ENCODE measurements at regions not wholly inside any gene's neighbourhood (a gene's known extent, or its start where the extent isn't known, plus 50 kb on each side); places are given as distances from the start of the nearest gene placed in this dataset.
A peak's percentile ranks its signal among the peaks of the same experiment; 100 is the strongest.

DNA sequence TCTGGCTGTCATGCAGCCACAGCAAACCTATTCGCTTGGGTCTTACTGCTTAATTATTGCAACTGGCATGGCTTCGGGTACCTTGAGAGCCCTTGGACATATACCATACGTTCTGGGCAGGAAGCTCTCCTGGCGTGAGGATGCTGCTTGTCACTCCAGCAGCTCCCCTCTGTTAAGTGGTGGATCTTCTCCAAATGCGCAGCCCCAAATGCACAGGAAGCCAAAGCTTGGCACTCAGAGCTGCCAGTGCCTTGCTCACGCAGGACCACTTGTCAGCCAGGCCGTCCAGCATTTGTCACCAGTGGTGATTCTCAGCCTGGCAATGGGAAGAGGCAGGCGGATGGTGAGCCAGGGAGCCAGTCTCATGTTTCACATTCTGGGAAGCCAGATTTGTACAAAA lies 158.6 kb downstream of the KATNAL1 start:
- Histone ChIP-seq H3K9me3 (ENCODE audit: control extremely low read depth in 1 of 3, control insufficient read depth in 2 of 3, insufficient read depth in 1 of 3, low read length in 2 of 3) (peaks cover 0 to 16% (median 6%) of the 10 kb centered on the region in 3 donors), H3K4me1 (ENCODE audit: control insufficient read depth in 2 of 2, insufficient read depth in 2 of 2, low read length in 2 of 2) (peaks cover 18 to 55% of the 10 kb centered on the region in 2 donors), H3K27me3 (replicated peaks in 1 of 4; ENCODE audit: control extremely low read depth in 1 of 4, control insufficient read depth in 3 of 4, insufficient read depth in 4 of 4, low read length in 3 of 4) (no peaks in the 10 kb centered on the region), H3K27ac (ENCODE audit: low read length in 2 of 2) (peak overlapping the region; percentile 36 to 51), H3K36me3 (replicated peaks in 1 of 2; ENCODE audit: control extremely low read depth in 1 of 2, control insufficient read depth in 1 of 2, extremely low read depth in 1 of 2, insufficient read depth in 2 of 2, low read length in 1 of 2) (no peaks in the 10 kb centered on the region), H4K20me1 (ENCODE audit: control insufficient read depth, insufficient read depth, low read length, poor library complexity, severe bottlenecking) (no peaks in the 10 kb centered on the region), H3K4me3 (ENCODE audit: control extremely low read depth in 1 of 5, extremely low read depth in 1 of 5, insufficient read depth in 1 of 5, low read depth in 2 of 5, low read length in 4 of 5) (no peak overlapping the region), H3K4me2 (replicated peaks; ENCODE audit: low read depth, low read length, poor library complexity, severe bottlenecking) (no peak overlapping the region), H2AFZ (ENCODE audit: insufficient read depth, low read depth, low read length, poor library complexity, severe bottlenecking) (no peak overlapping the region), H3K9ac (ENCODE audit: low read length) (no peak overlapping the region), H3K79me2 (ENCODE audit: control insufficient read depth, insufficient read depth, low read length) (no peaks in the 10 kb centered on the region)
- no peak for DNase-seq
- peaks cover 50% of the 10 kb centered on the region for H3K4me1 Mint-ChIP-seq
- H3K9me3 Mint-ChIP-seq (ENCODE audit: insufficient read depth): no peaks in the 10 kb centered on the region
- WGBS (ENCODE audit: insufficient coverage): 96% methylated on average over 8 of the region's 8 CpGs
- H3K27ac Mint-ChIP-seq: peak overlapping the region; percentile 83
- POLR2A ChIA-PET: no interaction called here
- intact Hi-C loops (cut with micrococcal nuclease): no loop called here
- TF ChIP-seq EZH2 (IDR thresholded peaks at IDR 0.05; ENCODE audit: borderline replicate concordance, insufficient read depth, low read depth, low read length, poor library complexity, severe bottlenecking) (no peak), CTCF (IDR thresholded peaks at IDR 0.05) (no peak)
- H3K27me3 Mint-ChIP-seq: no peaks in the 10 kb centered on the region
- CTCF ChIA-PET: interaction anchor here (1.1 to 1.7 kb wide), 2 partner anchors 9 to 17 kb away, joined by 3 to 8 read pairs; no protein-coding TSS in a partner anchor
- ATAC-seq (ENCODE audit: low read depth): no peak
- no peak overlapping the region for H3K4me3 Mint-ChIP-seq

- Mint-ChIP-seq H3K4me3 (peak overlapping the region; percentile 17), H3K27ac (peak overlapping the region; percentile 83), H3K27me3 (no peaks in the 10 kb centered on the region), H3K4me1 (peaks cover 48% of the 10 kb centered on the region), H3K9me3 (ENCODE audit: insufficient read depth) (no peaks in the 10 kb centered on the region)
- Histone ChIP-seq H3K36me3 (replicated peaks in 1 of 2; ENCODE audit: control extremely low read depth in 1 of 2, control insufficient read depth in 1 of 2, extremely low read depth in 1 of 2, insufficient read depth in 2 of 2, low read length in 1 of 2) (no peaks in the 10 kb centered on the region), H3K27ac (ENCODE audit: low read length in 2 of 2) (peak overlapping the region; percentile 36 to 51), H3K4me2 (replicated peaks; ENCODE audit: low read depth, low read length, poor library complexity, severe bottlenecking) (peak overlapping the region; percentile 35), H2AFZ (ENCODE audit: insufficient read depth, low read depth, low read length, poor library complexity, severe bottlenecking) (peak overlapping the region; percentile 43), H3K9ac (ENCODE audit: low read length) (no peak overlapping the region), H3K27me3 (replicated peaks in 1 of 4; ENCODE audit: control extremely low read depth in 1 of 4, control insufficient read depth in 3 of 4, insufficient read depth in 4 of 4, low read length in 3 of 4) (no peaks in the 10 kb centered on the region), H3K4me1 (ENCODE audit: control insufficient read depth in 2 of 2, insufficient read depth in 2 of 2, low read length in 2 of 2) (peaks cover 18 to 50% of the 10 kb centered on the region in 2 donors), H4K20me1 (ENCODE audit: control insufficient read depth, insufficient read depth, low read length, poor library complexity, severe bottlenecking) (no peaks in the 10 kb centered on the region), H3K4me3 (ENCODE audit: control extremely low read depth in 1 of 5, extremely low read depth in 1 of 5, insufficient read depth in 1 of 5, low read depth in 2 of 5, low read length in 4 of 5) (no peak overlapping the region), H3K9me3 (ENCODE audit: control extremely low read depth in 1 of 3, control insufficient read depth in 2 of 3, insufficient read depth in 1 of 3, low read length in 2 of 3) (peaks cover 0 to 19% (median 7%) of the 10 kb centered on the region in 3 donors), H3K79me2 (ENCODE audit: control insufficient read depth, insufficient read depth, low read length) (no peaks in the 10 kb centered on the region)
- 94% methylated on average over 8 of the region's 9 CpGs for WGBS (ENCODE audit: insufficient coverage)
- ChIA-PET CTCF (interaction anchor here (1.1 to 1.7 kb wide), 2 partner anchors 9 to 16 kb away, joined by 3 to 8 read pairs; no protein-coding TSS in a partner anchor), POLR2A (interaction anchor here (0.9 kb wide), 1 partner anchor 15 kb away, joined by 3 read pairs; no protein-coding TSS in a partner anchor)
- ATAC-seq (ENCODE audit: low read depth): no peak
- intact Hi-C loops (cut with micrococcal nuclease): no loop called here
- no peak for TF ChIP-seq CTCF (IDR thresholded peaks at IDR 0.05)
- no peak for TF ChIP-seq EZH2 (IDR thresholded peaks at IDR 0.05; ENCODE audit: borderline replicate concordance, insufficient read depth, low read depth, low read length, poor library complexity, severe bottlenecking)
- no peak for DNase-seq
Measured at GRCh38 chr13:30148171-30148754, 159.1 kb downstream of the KATNAL1 start.

Measured in B cell (primary cell).